ENCODE measurements at regions not wholly inside any gene's neighbourhood (a gene's known extent, or its start where the extent isn't known, plus 50 kb on each side); places are given as distances from the start of the nearest gene placed in this dataset.

DNA sequence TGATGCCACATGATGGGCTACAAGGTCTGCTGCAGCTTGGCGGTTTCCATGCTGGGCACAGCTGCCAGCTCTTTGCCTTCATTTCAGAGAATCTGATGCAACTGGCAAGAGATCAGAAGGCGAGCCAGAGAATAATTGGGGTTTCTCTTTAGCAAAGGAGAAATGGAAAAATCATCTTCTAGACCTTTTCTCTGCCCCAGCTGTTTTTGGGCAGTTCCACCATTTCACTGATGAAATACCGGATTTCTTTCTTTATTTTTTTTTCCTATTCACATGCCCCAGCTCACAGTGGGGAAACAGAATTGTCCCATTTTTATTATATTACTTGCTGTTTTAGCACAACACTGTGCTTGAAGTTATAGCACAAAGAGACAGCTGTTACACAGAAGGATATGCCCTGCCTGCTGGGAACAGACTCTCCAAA, 439.3 kb upstream of the GOT2 start:
- TF ChIP-seq POLR2A (IDR thresholded peaks at IDR 0.05; ENCODE audit: low read length) (no peak), GATA1 (IDR thresholded peaks at IDR 0.05; ENCODE audit: low read depth, low read length) (no peak)
